ENCODE measurements at regions not wholly inside any gene's neighbourhood (a gene's known extent, or its start where the extent isn't known, plus 50 kb on each side); places are given as distances from the start of the nearest gene placed in this dataset.

GRCh38 chr3:105118905-105119304, 247.8 kb upstream of the ALCAM start:
- Histone ChIP-seq H3K4me3 (no peak overlapping the region), H3K9me3 (no peaks in the 10 kb centered on the region), H3K4me1 (ENCODE audit: control insufficient read depth in 1 of 2, low read depth in 2 of 2) (no peaks in the 10 kb centered on the region), H3K36me3 (no peaks in the 10 kb centered on the region), H3K27ac (no peak overlapping the region), H3K27me3 (replicated peaks; ENCODE audit: insufficient read depth) (no peaks in the 10 kb centered on the region)
- DNase-seq (ENCODE audit: low spot score) (no peak), ATAC-seq (ENCODE audit: insufficient number of reproducible peaks, low FRiP score, low read depth) (no peak)
- TF ChIP-seq CTCF (IDR thresholded peaks at IDR 0.05) = no peak

GRCh38 chr3:105119801-105120340, 246.8 kb upstream of the ALCAM start:
- ATAC-seq (ENCODE audit: insufficient number of reproducible peaks, low FRiP score, low read depth) = no peak

GRCh38 chr3:105130911-105131310, 235.8 kb upstream of the ALCAM start:
- ATAC-seq (ENCODE audit: insufficient number of reproducible peaks, low FRiP score, low read depth) (no peak), DNase-seq (ENCODE audit: low spot score) (no peak)
- Histone ChIP-seq H3K4me3 (no peak overlapping the region), H3K36me3 (no peaks in the 10 kb centered on the region), H3K9me3 (peaks cover 4% of the 10 kb centered on the region), H3K27me3 (replicated peaks; ENCODE audit: insufficient read depth) (no peaks in the 10 kb centered on the region), H3K27ac (no peak overlapping the region), H3K4me1 (ENCODE audit: control insufficient read depth in 1 of 2, low read depth in 2 of 2) (no peaks in the 10 kb centered on the region)
- TF ChIP-seq CTCF (IDR thresholded peaks at IDR 0.05) = no peak

More at GRCh38 chr3:105119801-105120340, 246.8 kb upstream of the ALCAM start:
- no peak overlapping the region for H3K27ac ChIP-seq
- DNase-seq (ENCODE audit: low spot score) = no peak
- H3K4me3 ChIP-seq = no peak overlapping the region
- H3K4me1 ChIP-seq (ENCODE audit: control insufficient read depth in 1 of 2, low read depth in 2 of 2) = no peaks in the 10 kb centered on the region
- H3K36me3 ChIP-seq = no peaks in the 10 kb centered on the region
- H3K27me3 ChIP-seq (replicated peaks; ENCODE audit: insufficient read depth) = no peaks in the 10 kb centered on the region
- TF ChIP-seq CTCF (IDR thresholded peaks at IDR 0.05) = no peak
- H3K9me3 ChIP-seq = no peaks in the 10 kb centered on the region

GRCh38 chr3:105137911-105138310, 228.8 kb upstream of the ALCAM start:
- no peak for DNase-seq (ENCODE audit: low spot score)

GRCh38 chr3:105139881-105140560, 226.7 kb upstream of the ALCAM start:
- TF ChIP-seq CTCF (IDR thresholded peaks at IDR 0.05) = no peak
- Histone ChIP-seq H3K36me3 (no peaks in the 10 kb centered on the region), H3K4me3 (no peak overlapping the region), H3K27ac (no peak overlapping the region), H3K9me3 (no peaks in the 10 kb centered on the region), H3K4me1 (ENCODE audit: control insufficient read depth in 1 of 2, low read depth in 2 of 2) (peaks cover 0 to 8% of the 10 kb centered on the region in 2 donors), H3K27me3 (replicated peaks; ENCODE audit: insufficient read depth) (no peaks in the 10 kb centered on the region)
- no peak for DNase-seq (ENCODE audit: low spot score)
- ATAC-seq (ENCODE audit: insufficient number of reproducible peaks, low FRiP score, low read depth) = no peak

More at GRCh38 chr3:105137911-105138310, 228.8 kb upstream of the ALCAM start:
- Histone ChIP-seq H3K27me3 (replicated peaks; ENCODE audit: insufficient read depth) (no peaks in the 10 kb centered on the region), H3K4me1 (ENCODE audit: control insufficient read depth in 1 of 2, low read depth in 2 of 2) (peaks cover 0 to 8% of the 10 kb centered on the region in 2 donors), H3K27ac (no peak overlapping the region), H3K9me3 (no peaks in the 10 kb centered on the region), H3K36me3 (no peaks in the 10 kb centered on the region), H3K4me3 (no peak overlapping the region)
- ATAC-seq (ENCODE audit: insufficient number of reproducible peaks, low FRiP score, low read depth) = no peak
- no peak for TF ChIP-seq CTCF (IDR thresholded peaks at IDR 0.05)

All from thoracic aorta (tissue), 2 donors.